ENCODE measurements at regions not wholly inside any gene's neighbourhood (a gene's known extent, or its start where the extent isn't known, plus 50 kb on each side); places are given as distances from the start of the nearest gene placed in this dataset.

DNA sequence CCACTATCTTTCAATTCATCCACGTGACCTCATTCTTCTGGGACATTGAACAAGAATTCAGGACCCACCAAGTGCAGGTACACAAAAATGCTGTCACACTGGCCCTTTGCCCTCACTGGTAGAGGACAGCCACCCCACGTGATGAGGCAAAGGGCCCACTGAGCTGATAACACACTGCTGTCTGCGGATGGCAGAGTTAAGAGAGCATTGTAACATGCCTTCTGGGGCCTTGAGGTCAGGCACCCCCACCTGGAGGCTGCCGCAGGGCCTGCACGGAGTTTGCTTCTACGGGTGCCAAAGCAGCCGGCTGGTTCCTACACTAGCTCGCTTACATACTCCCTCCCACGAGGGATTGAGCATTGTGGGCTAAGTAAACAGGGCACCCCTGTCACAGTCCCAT lies 101.0 kb downstream of the LRIG3 start:
- DNase-seq, result no peak

DNA sequence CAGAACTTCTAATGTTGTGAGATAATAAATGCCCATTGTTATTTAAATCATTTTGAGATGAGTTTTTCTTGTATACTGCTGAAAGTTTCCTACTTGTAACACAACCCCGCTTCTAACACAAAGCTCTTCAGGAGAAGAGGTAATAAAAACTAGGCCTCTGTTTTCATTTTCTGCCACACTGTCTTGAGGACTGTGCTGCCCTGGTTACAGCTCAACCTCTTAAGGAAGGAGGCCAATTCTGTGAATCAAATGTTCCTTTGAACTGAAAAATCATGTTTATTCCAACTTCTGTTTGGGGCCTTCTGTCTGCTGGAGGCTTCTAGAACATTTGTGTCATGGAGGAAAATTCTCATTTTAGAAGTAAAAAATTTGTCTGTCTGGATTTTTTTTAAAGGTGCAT lies 100.3 kb downstream of the LRIG3 start:
- DNase-seq, result no peak
